ENCODE measurements at regions not wholly inside any gene's neighbourhood (a gene's known extent, or its start where the extent isn't known, plus 50 kb on each side); places are given as distances from the start of the nearest gene placed in this dataset.

DNA sequence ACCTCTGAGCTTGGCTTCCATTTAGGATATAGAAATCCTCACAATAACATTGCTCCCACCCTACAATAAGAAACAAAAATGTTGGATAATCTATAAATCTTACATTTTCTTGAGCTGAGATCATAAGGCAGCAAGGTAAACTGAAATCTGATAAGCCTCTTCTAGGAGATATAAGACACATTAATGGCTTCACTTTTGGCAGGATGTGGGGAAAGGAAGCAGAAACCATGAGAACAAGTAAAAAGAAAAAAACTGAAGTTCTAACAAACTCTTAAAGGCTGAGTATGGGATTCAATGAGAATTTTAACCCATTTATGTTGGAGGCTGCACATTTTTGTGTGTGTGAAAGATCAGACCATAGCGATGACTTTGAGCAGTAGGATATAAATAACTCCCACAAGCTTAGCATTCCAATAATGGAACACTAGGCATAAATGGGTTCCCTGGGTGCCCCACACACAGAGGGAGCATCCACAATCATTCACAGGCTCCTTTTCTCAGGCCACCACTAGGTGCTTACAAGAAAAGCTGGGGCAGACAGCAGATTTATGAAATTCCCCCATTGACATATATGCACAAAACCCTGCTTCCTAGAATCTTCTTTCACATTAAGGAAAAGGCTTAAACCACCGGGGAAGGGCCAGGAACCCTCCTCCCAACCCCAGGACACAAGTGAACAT is 564.9 kb upstream of the MGMT start:
- DNase-seq = no peak

DNA sequence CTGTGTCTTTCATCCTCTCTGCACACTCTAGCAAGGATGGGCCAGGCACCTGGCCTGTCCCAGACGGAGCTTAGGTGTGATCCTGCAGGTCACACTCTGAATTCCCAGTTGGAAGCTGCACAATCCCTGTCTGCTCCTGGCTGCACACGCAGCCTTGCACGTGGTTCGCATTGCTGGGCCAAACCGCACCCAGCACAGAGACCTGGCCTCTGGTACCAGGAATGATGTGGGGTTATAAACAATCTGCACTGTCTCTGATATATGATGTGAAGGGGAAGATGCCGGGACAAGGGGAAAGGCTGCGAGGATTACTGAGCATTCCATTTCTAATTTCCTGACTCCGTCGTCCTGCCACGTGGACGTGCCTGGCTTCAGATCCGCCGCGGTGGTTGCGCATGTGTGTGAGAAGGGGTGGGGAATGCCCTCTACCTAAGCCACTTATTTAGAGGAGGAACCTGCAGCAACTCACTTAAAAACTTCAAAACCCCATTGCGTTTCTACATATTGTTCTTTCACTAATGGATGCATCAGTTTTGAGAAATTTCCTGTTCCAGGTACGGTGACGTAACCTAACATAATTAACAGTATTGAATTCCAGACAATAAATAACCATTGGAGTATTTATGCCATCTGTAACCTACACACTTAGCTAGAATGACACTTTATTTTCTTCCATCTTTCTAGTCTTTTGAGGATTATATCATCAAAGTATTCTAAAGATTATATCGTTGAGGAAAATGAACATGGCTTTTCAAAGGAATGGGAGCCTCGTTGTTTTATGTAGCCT is 559.7 kb upstream of the MGMT start:
- DNase-seq = peak; percentile 86

DNA sequence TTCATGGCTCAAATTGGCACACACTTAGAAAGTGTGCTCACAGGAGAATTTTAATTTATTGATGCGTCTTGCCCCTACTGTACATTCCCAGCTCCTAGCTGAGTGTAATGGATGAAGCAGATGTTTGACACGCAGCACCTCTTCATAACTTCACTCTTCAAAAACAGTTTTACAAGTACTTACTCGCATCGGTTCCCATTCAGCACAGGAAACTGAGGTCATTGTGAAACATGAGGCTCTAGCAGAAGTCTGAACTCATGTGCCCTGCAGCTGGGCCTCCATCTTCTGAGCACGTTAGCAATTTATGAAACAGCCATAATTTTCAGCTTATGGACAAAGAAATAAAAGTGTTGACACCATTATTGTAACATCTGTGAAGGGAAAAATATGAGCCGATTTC is 558.9 kb upstream of the MGMT start:
- peak; percentile 96 for DNase-seq

DNA sequence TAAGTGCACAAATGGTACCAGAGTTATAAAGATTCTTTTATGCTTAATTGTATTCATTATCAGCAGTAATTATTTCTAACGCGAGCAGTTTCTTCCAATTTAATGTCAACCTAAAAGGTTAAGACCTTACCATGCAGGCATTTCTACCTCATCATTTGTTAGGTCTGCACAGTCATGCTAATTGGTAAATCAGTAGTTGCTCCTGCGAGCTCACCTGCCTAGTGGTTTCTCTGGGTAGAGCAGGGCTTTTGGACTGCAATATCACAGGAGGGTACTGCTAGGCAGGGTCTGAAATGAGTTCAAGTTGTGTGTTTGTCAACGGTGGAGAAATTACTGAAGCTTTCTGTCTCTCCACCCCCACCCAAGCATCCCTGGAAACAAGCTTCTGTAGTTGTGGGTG is 558.5 kb upstream of the MGMT start:
- DNase-seq = no peak

DNA sequence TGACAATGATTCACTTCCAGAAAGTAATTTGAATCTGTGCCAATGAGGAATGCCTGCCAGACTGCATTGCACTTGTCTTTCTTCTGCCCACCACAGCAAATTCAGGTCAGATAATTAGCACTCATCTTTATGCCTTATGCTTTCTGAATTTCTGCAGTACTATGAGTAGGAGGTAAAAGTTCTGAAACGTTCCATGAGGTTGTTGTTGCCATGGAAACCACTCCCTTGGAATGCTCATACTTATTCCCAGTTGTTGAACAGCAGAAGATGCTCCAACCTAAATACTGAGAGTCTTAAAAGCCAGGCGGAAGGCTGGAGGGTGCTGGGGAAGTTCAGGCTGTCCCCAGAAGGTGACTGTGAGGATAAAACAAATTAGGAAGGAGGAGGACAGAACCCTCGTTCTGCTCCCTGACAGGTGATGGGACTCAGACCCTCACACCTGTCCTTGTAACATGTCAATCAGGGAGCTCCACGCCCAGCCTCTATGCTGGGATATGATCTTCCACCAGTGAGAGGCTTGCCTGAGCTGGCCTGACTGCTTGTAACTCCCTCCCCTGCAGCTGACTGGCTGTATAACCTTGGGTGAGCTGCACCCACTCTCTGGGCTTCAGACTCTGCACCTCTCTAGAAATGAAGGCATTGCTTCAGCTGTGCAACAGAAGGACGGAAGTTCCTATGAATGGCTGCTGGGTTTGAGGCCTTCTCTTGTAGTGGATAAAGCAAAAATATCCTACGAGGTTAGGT is 554.3 kb upstream of the MGMT start:
- DNase-seq = peak; percentile 43

DNA sequence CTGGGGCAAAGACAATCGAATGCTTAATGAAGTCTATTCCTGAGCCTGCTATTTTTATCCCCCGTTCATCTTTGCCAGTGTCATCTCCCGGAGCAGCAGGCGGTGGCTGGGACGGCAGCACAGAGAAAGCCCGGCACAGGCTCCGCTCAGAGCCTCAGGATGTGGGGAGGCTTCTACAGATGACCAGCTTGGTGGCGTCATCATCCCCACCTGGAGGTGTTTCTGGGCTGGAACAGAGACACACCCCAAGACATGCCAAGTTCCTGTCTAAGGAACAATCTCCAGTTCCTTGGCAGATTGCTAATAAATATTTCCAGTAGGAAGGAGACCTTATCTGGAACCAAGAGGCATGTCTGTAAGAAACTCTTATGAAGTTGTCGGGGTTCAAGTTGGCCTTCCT is 552.4 kb upstream of the MGMT start:
- DNase-seq = no peak

DNA sequence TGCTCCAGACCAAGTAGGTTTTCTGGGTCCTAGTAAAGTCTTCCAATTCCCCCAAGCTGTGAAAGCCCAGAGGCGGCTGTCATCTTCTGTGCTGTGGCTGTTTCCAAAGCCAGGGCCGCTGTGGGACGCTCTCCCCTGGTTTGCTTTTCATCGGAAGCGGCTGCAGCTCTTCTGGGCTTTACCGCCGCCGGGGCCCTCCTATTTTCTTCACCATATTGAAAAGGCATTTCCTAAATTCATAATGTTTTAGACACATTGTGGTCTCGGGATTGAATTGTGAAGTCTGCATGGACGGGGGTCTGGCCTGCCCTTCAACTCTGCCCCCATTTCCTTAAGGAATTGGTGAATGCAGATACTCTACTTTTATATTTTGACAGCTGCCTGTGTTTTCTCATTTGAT is 551.4 kb upstream of the MGMT start:
- no peak for DNase-seq

DNA sequence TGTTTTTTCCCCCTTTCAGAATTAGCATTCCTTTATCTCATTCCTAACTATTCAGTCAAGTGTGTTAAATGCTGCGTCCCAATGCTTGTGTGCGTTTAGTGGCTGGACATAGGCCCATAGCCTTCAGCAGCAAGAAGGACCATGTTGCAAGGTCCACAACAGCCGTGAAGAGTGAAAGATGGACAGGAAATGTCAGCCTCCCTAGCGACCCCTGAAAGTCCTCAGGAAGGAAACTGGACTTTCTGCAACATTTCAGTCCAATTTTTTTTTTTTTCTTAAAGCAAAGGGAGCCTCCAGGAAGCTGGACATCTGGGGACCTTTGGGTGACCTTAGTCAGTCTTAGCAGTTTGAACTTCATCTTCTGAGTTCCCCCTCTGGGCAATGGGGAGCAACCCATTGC is 550.7 kb upstream of the MGMT start:
- DNase-seq = no peak

DNA sequence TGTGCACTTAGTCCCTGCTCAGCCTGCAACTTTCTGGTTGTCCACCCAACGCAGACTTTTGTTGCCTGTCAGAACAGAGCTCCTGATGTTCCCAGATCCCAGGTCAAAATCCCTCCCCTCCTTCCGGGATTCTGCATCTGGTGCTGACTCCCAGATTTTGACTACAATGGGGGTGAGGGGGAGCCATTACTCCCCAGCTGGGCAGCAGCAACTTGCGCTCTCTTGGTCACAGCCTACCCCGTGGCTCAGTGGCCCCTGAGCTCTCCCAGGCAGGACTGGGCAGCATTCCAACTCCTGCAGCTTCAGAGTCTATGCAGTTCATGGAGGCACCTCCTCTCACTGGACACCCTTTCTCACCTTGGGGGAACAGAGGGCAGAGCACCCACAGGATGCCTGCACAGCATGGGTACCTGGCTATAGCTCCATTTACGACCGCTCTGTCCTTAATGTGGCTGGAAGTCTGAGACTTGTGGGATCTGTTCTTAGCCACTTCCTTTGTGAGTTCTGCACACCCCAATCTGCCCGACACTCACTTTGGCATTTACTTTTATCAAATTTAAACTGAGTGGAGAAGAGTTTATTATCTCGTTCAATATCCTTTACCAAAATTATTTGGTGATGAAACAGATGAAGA is 545.5 kb upstream of the MGMT start:
- no peak for DNase-seq

DNA sequence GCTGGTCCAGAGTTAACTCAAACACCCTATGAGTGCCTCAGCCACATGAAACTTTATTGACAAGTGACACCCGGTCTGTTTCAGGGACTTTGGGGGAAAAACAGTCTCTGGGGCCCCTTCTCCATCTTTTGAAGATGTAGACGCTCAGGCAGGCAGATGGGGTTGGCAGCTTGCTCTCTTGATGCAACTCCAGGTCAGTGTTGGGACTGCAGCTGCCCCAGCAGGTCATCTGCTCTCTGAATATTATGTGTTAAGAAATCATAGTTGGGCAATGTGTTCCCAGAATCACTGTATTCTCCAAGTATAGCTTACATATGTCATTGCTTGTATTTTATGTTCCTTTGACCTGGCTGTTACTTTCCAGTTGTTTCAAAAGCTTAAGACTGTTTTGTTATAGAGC is 544.9 kb upstream of the MGMT start:
- peak; percentile 16 for DNase-seq

DNA sequence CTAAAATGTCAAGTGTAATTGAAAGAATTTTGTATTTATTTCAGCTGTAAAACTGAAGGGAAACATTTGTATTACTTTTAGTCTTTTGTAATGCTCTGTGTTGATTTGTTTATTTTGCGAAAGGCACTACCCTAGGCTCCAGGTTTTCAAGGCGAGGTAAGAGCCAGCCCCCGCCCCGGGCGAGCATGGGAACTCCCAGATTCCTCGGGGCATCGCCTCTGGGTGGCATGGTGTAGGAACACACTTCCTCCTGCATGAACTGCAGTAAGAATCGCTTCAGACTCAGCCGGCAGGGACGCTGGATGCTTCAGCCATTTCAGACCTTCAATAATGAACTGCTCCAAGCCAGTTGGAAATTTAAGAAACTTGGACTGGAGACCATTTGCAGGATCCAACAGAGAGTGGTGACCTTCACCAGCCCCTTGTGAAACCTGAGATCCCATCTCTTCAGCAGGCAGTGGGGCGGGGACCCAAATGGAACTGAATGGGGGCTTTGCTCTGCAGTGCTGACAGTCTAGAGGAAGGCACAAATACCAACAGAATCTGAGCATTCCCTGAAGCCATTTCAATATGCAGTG is 544.3 kb upstream of the MGMT start:
- DNase-seq = no peak

DNA sequence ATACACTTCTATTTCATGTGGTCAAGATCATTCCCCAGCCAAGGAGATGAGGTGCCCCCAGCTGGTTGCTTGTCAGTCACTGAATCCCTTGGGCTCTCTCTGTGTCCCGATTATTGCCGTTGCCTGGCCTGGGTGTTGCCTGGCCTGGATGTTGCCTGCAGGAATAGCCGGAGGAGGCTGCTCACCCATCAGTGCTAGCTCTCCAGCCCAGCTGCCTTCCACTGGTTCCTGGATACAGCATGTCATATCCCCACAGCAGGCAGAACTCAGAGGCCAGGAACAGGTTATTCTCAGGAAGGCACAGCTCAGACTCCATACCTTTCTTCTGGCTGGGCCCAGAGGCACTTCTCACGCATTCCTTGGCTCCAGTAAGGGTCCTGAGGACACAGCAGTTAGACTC is 542.1 kb upstream of the MGMT start:
- DNase-seq = no peak

DNA sequence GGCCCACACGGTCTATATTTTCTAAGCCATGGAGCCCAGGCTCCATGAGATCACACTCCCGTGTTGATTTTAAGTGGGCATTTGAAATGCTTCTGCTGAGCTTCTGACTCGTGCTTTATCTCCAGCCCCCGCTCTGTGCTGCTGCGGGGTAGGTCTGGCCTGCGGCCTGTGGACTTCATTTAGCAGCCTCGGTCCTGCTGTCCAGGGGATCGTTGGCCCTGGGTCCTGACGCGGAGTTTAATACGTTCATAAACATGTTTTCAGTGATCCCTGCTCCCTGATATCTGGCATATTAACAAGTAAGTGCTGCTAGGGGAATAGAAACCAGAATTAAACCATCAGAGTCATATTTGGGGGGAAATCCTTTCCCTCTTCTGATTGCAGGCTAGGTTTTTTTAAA is 540.3 kb upstream of the MGMT start:
- DNase-seq = peak; percentile 71

DNA sequence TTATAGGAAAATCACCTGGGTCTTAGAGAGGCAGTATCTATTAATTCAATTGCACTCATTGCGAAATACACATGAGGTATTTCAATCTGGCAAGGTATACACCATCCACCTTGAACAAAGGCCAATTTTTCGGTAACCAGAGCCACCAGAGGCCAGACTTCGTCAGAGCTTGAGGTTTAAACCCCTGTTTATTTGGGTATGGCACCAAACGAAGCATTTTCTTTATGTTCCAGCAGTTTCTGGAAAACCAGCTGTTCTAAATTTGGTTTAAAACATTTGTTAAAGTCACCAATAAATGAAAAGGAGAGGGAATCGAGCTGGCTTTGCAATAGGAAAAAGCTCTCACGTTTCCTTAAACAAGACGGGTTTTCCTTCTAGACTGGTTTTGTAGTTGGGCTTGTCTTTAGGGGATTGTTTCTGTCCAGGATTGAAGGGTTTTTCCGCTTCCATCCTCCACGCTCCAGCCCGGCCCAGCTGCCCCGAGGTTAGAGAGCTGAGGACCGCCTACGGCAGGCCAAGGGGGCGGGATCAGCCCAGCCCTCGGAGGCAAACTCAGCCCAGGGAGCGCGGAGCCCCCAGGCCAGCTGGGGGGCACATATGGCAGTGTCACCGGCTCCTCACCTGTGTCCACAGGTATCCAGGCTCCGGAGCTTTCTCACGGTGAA is 539.4 kb upstream of the MGMT start:
- DNase-seq = peak; percentile 85

DNA sequence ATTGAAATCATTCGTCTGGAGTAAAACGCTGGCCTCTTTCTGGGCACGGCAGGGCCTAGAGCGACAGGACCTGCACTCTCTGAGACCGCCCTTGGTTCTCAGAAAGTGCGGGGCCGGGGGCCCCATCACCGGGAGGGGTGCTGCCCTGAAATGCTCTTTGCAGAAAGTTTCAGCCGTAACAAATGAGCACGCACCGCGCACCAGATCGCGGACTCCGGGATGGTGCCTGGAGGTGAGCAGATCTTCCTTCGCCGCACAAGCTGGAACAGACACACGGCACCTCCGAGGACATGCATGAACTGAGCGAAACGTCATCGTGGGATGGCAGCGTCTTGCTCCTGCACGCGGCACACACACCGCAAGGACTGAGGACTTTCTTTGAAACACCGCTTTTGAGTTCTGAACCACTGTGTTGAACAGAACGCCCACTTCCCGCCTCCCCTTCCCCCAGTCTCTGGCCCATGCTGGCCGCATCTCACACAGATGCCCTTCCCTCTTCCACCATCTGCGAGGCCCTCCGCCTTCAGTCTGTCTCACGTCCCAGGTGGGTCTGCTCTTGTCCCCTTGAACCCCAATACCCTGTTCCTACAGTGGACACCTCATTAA is 538.7 kb upstream of the MGMT start:
- DNase-seq = no peak

DNA sequence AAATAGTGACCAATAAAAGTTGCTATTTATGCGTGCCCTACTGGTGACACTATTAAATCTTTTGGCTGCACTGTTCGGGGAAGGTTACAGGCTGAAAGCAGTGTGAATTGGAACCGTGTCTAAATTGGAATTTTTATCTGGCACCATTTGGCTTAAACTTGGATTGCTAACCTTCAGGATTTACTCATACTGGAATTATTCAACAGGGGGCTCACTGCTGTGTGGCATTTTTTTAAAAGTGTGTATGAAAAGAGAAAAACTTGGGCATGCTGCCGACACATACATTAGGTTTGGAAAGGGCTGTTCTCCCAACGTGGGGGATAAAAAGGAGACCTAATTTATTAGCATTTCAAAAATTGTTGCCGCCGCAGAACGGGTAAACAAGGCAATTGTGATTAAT is 537.9 kb upstream of the MGMT start:
- DNase-seq = peak; percentile 69

DNA sequence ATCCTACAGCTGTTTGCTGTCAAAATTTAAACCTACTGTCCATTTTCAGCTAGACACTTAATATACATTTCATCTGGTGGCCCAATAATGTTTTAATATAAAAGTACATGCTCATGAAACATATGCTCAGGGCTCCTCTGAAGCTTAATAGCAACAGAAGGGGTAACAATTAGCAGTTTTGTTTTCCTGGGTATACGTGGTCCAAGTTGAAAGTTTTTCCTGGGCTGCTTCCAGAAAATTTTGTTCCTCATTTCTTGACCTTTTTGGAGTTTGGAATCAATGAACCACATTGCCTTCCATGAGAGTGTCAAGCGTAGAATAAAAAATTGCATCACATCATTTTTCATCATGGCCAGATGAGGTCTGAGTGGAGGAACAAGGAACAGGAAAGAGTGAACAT is 537.3 kb upstream of the MGMT start:
- peak; percentile 73 for DNase-seq

DNA sequence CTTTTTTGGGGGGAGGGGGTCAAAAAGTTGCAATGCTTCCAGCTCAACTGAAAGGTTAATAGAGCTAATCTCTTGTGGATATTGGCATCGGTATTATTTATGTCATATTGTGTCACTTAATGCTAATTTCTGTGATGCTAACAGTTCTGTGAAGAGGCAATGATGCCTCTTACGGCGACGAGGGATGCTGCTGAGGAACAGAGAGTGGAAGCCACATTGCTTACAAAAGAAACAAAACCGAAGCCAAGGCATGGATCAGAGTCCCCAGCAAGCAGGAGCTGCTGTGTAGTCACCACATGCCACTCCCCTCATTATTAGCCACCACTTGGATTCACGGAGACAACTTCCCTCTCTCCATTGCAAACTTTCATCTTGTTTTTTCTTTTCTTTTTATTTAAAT is 536.5 kb upstream of the MGMT start:
- DNase-seq = peak; percentile 63

DNA sequence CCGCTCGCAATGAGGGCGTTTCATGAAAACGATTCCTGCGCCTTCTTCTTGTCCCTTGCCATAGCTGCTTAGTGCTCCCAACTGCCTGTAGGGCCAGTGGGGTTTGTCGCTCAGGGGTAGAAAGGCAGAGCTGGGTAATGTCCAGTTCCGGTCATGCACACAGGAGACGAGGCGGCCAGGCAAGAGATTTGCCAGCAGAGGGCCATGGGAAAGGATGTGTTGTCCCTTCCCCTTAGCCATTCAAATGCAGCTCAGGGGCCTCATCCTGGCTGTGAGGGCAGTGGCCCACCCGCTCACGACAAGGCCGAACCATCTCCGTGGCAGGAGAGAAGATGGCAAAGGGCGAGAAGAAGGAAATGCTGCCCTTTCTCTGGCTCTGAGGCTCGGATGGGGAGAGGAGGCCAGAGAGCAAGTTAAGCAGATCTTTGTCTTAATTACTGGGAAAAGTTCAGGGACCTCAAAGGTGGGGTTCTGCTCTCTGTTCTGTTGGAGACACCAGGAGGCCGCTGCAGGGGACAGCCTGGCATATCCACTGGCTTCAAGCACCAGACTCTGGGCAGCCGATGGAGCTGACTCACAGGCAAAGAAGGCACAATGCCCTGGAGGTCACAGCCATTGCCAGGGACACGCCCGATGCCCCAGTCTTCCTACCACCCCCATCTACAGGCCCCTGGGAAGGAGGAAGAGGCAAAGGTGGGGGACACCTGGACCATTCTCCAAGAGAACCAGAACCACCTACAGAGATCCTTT is 534.8 kb upstream of the MGMT start:
- no peak for DNase-seq

DNA sequence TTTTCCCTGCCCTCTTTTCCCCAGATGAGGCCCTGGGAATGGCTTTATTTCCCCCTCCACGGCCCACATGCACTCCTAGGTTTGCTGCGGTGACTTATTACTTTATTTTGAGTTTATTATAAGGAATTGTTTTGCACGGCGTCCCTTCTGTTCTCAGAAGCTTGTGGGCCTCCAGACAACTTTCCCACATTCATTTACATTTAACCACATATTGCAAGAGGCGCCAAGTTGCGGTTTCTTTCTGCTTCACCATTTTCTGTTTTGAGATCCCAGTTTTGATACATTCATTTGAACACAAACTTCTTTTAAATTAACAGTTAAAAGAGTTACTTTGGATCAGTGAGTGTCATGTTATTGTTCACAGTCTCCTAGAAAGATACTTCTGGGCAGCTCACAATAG is 532.5 kb upstream of the MGMT start:
- DNase-seq = no peak

DNA sequence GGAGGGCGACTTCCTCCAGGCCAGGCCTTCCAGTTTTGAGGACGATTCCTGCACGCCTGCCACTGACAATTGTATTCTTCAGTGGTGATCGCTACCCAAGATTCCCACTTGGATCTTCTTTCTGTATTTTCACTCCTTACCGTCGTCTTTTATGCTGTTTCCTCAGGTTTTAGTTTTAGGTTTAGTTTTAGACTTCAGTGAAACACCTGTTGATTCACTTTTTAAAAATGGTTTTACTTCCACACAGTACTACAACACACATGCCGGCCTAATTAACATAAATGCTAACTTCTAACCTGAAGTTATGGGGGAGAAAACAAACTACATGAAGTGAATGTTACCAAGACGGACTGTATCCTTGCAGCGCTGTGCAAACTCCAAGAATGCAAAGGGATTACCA is 530.6 kb upstream of the MGMT start:
- no peak for DNase-seq
